ENCODE measurements at regions not wholly inside any gene's neighbourhood (a gene's known extent, or its start where the extent isn't known, plus 50 kb on each side); places are given as distances from the start of the nearest gene placed in this dataset.
"Not testable (repeated sequence)": the region's sequence is repeated elsewhere in the genome, so short reads cannot be mapped to it uniquely, and the experiment has no call there.

GRCh38 chr2:90244902-90245765 is 1553.7 kb downstream of the RPIA start:
- H3K9ac ChIP-seq (ENCODE audit: low read depth, low read length, poor library complexity, severe bottlenecking); H3K79me2 ChIP-seq (ENCODE audit: insufficient read depth, low read length); H3K4me3 ChIP-seq (ENCODE audit: low read length, poor library complexity, severe bottlenecking); H3K36me3 ChIP-seq (ENCODE audit: insufficient read depth, low read length); H4K20me1 ChIP-seq (ENCODE audit: insufficient read depth, low read length, poor library complexity, severe bottlenecking); H2AFZ ChIP-seq (ENCODE audit: low read length); H3K27me3 ChIP-seq (ENCODE audit: insufficient read depth, low read length, poor library complexity, severe bottlenecking); H3K9me2 ChIP-seq (replicated peaks; ENCODE audit: low read depth, low read length); H3K9me3 ChIP-seq (ENCODE audit: insufficient read depth, low read depth, low read length); H3F3A ChIP-seq (ENCODE audit: low read depth); H3K4me1 ChIP-seq (ENCODE audit: insufficient read depth, low read length, poor library complexity, severe bottlenecking); H3K4me2 ChIP-seq (ENCODE audit: low read depth, low read length, poor library complexity, severe bottlenecking): not testable (repeated sequence)

DNA sequence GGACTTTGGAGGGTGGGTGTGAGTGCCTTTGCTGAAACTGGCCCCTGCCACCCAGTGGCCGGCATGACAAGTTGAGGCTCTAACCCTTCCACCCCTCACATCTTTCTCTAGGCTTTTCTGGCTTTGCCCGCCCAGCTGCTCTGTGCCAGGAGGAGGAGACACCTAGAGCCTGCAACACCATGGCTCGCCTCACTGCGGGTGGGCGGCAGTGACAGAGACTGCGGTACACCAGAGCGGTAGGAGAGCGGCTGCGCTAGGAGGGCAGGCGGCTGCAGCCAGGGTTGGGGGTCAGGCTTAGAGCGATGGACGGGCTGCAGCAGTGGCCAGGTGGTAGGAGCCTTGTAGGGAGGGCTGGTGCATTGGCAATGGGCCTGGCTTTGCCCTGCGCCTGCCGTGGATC is 1556.9 kb downstream of the RPIA start:
- not testable (repeated sequence) for H3K9me3 ChIP-seq (ENCODE audit: insufficient read depth, low read depth, low read length); H3K36me3 ChIP-seq (ENCODE audit: insufficient read depth, low read length); H3K4me2 ChIP-seq (ENCODE audit: low read depth, low read length, poor library complexity, severe bottlenecking); H3K79me2 ChIP-seq (ENCODE audit: insufficient read depth, low read length); H3K9ac ChIP-seq (ENCODE audit: low read depth, low read length, poor library complexity, severe bottlenecking); H3K27me3 ChIP-seq (ENCODE audit: insufficient read depth, low read length, poor library complexity, severe bottlenecking); H3F3A ChIP-seq (ENCODE audit: low read depth); H3K4me3 ChIP-seq (ENCODE audit: low read length, poor library complexity, severe bottlenecking); H4K20me1 ChIP-seq (ENCODE audit: insufficient read depth, low read length, poor library complexity, severe bottlenecking); H2AFZ ChIP-seq (ENCODE audit: low read length); H3K9me2 ChIP-seq (replicated peaks; ENCODE audit: low read depth, low read length); H3K4me1 ChIP-seq (ENCODE audit: insufficient read depth, low read length, poor library complexity, severe bottlenecking)

DNA sequence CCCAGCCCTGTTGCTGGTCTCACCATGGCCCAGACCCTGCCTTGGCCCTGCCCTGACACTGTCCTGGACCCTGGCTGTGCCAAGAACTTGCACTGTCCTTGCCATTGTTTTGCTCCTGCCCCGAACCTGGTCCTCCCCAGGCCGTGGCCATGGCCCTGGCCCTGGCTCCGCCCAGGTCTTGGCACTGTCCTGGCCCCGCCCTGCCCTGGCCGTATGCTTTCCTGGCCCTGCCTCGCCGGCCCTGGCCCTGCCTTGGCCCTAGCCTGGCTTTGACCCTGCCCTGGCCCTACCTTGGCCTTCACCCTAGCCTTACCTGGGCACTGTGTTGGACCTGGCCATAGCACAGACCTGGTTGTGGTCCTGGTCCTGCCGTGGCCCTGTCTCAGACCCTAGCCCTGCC is 1558.9 kb downstream of the RPIA start:
- H3K9me2 ChIP-seq (replicated peaks; ENCODE audit: low read depth, low read length); H3K4me1 ChIP-seq (ENCODE audit: insufficient read depth, low read length, poor library complexity, severe bottlenecking); H3K79me2 ChIP-seq (ENCODE audit: insufficient read depth, low read length); H3F3A ChIP-seq (ENCODE audit: low read depth); H3K4me2 ChIP-seq (ENCODE audit: low read depth, low read length, poor library complexity, severe bottlenecking); H3K9me3 ChIP-seq (ENCODE audit: insufficient read depth, low read depth, low read length); H2AFZ ChIP-seq (ENCODE audit: low read length); H3K9ac ChIP-seq (ENCODE audit: low read depth, low read length, poor library complexity, severe bottlenecking); H3K36me3 ChIP-seq (ENCODE audit: insufficient read depth, low read length); H3K27me3 ChIP-seq (ENCODE audit: insufficient read depth, low read length, poor library complexity, severe bottlenecking); H4K20me1 ChIP-seq (ENCODE audit: insufficient read depth, low read length, poor library complexity, severe bottlenecking); H3K4me3 ChIP-seq (ENCODE audit: low read length, poor library complexity, severe bottlenecking): not testable (repeated sequence)

GRCh38 chr2:90251576-90251975 is 1560.1 kb downstream of the RPIA start:
- H3K9me3 ChIP-seq (ENCODE audit: insufficient read depth, low read depth, low read length); H4K20me1 ChIP-seq (ENCODE audit: insufficient read depth, low read length, poor library complexity, severe bottlenecking); H3K27me3 ChIP-seq (ENCODE audit: insufficient read depth, low read length, poor library complexity, severe bottlenecking); H3K4me1 ChIP-seq (ENCODE audit: insufficient read depth, low read length, poor library complexity, severe bottlenecking); H3K4me2 ChIP-seq (ENCODE audit: low read depth, low read length, poor library complexity, severe bottlenecking); H3K4me3 ChIP-seq (ENCODE audit: low read length, poor library complexity, severe bottlenecking); H3F3A ChIP-seq (ENCODE audit: low read depth); H3K9me2 ChIP-seq (replicated peaks; ENCODE audit: low read depth, low read length); H3K79me2 ChIP-seq (ENCODE audit: insufficient read depth, low read length); H3K36me3 ChIP-seq (ENCODE audit: insufficient read depth, low read length); H3K9ac ChIP-seq (ENCODE audit: low read depth, low read length, poor library complexity, severe bottlenecking); H2AFZ ChIP-seq (ENCODE audit: low read length): not testable (repeated sequence)

DNA sequence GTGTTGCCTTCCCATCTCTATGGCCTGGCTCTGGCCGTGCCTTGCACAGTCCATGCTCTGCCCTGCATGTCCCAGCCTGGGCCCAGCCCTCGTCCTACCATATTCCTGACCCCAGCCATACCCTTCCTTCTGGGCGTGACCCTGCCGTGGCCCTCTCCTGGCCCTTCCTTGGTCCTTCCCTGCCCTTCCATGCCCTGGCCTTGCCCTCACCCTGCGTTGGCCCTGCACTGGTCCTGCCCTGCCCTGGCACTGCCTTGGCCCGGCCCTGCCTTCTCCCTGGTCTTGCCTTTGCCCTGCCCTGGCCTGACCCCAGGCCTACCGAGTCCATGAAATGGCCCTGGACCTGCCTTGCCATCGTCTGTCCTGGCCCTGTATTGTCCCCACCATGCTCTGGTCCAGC is 1561.8 kb downstream of the RPIA start:
- H2AFZ ChIP-seq (ENCODE audit: low read length); H3K9ac ChIP-seq (ENCODE audit: low read depth, low read length, poor library complexity, severe bottlenecking); H3K9me2 ChIP-seq (replicated peaks; ENCODE audit: low read depth, low read length); H3F3A ChIP-seq (ENCODE audit: low read depth); H4K20me1 ChIP-seq (ENCODE audit: insufficient read depth, low read length, poor library complexity, severe bottlenecking); H3K4me3 ChIP-seq (ENCODE audit: low read length, poor library complexity, severe bottlenecking); H3K36me3 ChIP-seq (ENCODE audit: insufficient read depth, low read length); H3K27me3 ChIP-seq (ENCODE audit: insufficient read depth, low read length, poor library complexity, severe bottlenecking); H3K79me2 ChIP-seq (ENCODE audit: insufficient read depth, low read length); H3K4me2 ChIP-seq (ENCODE audit: low read depth, low read length, poor library complexity, severe bottlenecking); H3K4me1 ChIP-seq (ENCODE audit: insufficient read depth, low read length, poor library complexity, severe bottlenecking); H3K9me3 ChIP-seq (ENCODE audit: insufficient read depth, low read depth, low read length): not testable (repeated sequence)

DNA sequence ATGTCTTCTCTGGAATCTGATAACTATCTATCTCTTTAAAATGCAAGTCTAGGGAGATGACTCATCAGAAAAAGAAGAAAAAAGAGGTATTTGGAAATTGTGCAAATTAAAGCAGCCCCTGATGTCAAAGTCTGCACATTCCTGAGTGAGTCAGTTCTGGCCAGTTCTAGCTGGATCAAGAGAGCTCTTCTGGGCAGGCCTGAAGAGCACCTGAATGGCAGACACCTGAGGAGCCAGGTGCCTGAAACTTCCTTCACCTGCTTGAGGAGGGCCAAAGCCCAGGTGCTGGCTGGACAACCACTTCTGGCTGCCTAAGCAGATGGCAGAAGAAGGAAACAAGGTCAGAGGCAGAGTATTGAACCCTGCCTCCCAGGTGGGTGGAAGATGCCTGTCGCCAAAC is 1575.4 kb downstream of the RPIA start:
- H3K9ac ChIP-seq (ENCODE audit: low read depth, low read length, poor library complexity, severe bottlenecking); H3K79me2 ChIP-seq (ENCODE audit: insufficient read depth, low read length); H3K9me3 ChIP-seq (ENCODE audit: insufficient read depth, low read depth, low read length): not testable (repeated sequence)

DNA sequence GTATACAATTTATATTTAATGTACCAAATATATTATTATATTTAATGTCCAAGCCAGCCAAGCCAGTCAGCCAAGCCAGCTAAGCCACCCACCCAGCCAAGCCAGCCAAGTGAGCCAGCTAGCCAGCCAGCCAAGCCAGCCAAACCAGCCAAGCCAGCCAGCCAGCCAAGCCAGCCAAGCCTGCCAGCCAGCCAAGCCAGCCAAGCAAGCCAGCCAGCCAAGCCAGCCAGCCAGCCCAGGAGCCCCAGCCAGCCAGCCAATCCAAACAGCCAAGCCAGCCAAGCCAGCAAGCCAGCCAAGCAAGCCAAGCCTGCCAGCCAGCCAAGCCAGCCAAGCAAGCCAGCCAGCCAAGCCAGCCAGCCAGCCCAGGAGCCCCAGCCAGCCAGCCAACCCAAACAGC is 1596.3 kb downstream of the RPIA start:
- H3K27me3 ChIP-seq (ENCODE audit: insufficient read depth, low read length, poor library complexity, severe bottlenecking); H2AFZ ChIP-seq (ENCODE audit: low read length); H3K9me2 ChIP-seq (replicated peaks; ENCODE audit: low read depth, low read length); H3K36me3 ChIP-seq (ENCODE audit: insufficient read depth, low read length); H3K4me3 ChIP-seq (ENCODE audit: low read length, poor library complexity, severe bottlenecking); H3K79me2 ChIP-seq (ENCODE audit: insufficient read depth, low read length); H3K9ac ChIP-seq (ENCODE audit: low read depth, low read length, poor library complexity, severe bottlenecking); H3K4me1 ChIP-seq (ENCODE audit: insufficient read depth, low read length, poor library complexity, severe bottlenecking); H3F3A ChIP-seq (ENCODE audit: low read depth); H3K4me2 ChIP-seq (ENCODE audit: low read depth, low read length, poor library complexity, severe bottlenecking); H4K20me1 ChIP-seq (ENCODE audit: insufficient read depth, low read length, poor library complexity, severe bottlenecking); H3K9me3 ChIP-seq (ENCODE audit: insufficient read depth, low read depth, low read length): not testable (repeated sequence)

More for the DNA sequence above, 1575.4 kb downstream of the RPIA start:
- H3K9me2 ChIP-seq (replicated peaks; ENCODE audit: low read depth, low read length); H3K4me3 ChIP-seq (ENCODE audit: low read length, poor library complexity, severe bottlenecking); H3K27me3 ChIP-seq (ENCODE audit: insufficient read depth, low read length, poor library complexity, severe bottlenecking); H3F3A ChIP-seq (ENCODE audit: low read depth); H2AFZ ChIP-seq (ENCODE audit: low read length); H3K4me1 ChIP-seq (ENCODE audit: insufficient read depth, low read length, poor library complexity, severe bottlenecking); H3K36me3 ChIP-seq (ENCODE audit: insufficient read depth, low read length); H4K20me1 ChIP-seq (ENCODE audit: insufficient read depth, low read length, poor library complexity, severe bottlenecking); H3K4me2 ChIP-seq (ENCODE audit: low read depth, low read length, poor library complexity, severe bottlenecking): not testable (repeated sequence)
